CD4-positive, alpha-beta T cell (primary cell): ENCODE measurements at regions not wholly inside any gene's neighbourhood (a gene's known extent, or its start where the extent isn't known, plus 50 kb on each side); places are given as distances from the start of the nearest gene placed in this dataset.

Experiments
- ATAC-seq: fragments of 200-7000 bp; cut with Tn5 transposase; one replicate; pipeline ENCODE4 v1.10.0; 2022; ENCODE audit warnings: mild to moderate bottlenecking; ENCODE audit not compliant: poor library complexity
- CTCF ChIA-PET: fragments of 350-600 bp; sonication (Branson Sonifier 250); formaldehyde crosslinking; loops from one replicate; lab custom pipeline; 2021; ENCODE audit warnings: antibody characterized with exemption, inconsistent platforms; lab: Charles Lee
- POLR2A ChIA-PET: fragments of 350-600 bp; sonication (Branson Sonifier 250); formaldehyde crosslinking; loops from one replicate; lab custom pipeline; 2021; ENCODE audit warnings: antibody characterized with exemption, inconsistent platforms; lab: Charles Lee
- DNase-seq, 14 experiments: peaks; one replicate each; pipeline ENCODE4 v3.0.0-alpha.2; 2013 to 2020; ENCODE audit warnings: mixed read lengths in 2 of 14
- H3K27ac ChIP-seq, 2 donors: one replicate each; pipeline versions ENCODE4 v1.5.1 to v1.7.0; 2013; ENCODE audit warnings: low read length in 2 of 2, low read depth in 1 of 2, mild to moderate bottlenecking in 1 of 2
- H3K27me3 ChIP-seq, 2 experiments: 1 replicate in 1 of 2; 2 replicates in 1 of 2; pipeline versions ENCODE4 v1.6.1 to v1.7.0; 2013; ENCODE audit warnings: low read length in 2 of 2, control low read depth in 1 of 2, mild to moderate bottlenecking in 1 of 2, moderate library complexity in 1 of 2; ENCODE audit not compliant: insufficient read depth in 2 of 2, control insufficient read depth in 1 of 2
- H3K36me3 ChIP-seq: one replicate; pipeline ENCODE4 v1.6.1; 2013; ENCODE audit warnings: low read length, control low read depth; ENCODE audit not compliant: insufficient read depth
- H3K4me1 ChIP-seq: one replicate; pipeline ENCODE4 v1.6.1; 2013; ENCODE audit warnings: low read length, control low read depth; ENCODE audit not compliant: insufficient read depth
- H3K4me3 ChIP-seq: one replicate; pipeline ENCODE4 v1.5.1; 2013; ENCODE audit warnings: mild to moderate bottlenecking, low read length, moderate library complexity
- H3K9me3 ChIP-seq, 2 experiments: 1 replicate in 1 of 2; 2 replicates in 1 of 2; pipeline versions ENCODE4 v1.6.1 to v1.7.0; 2013; ENCODE audit warnings: low read length in 2 of 2, mild to moderate bottlenecking in 2 of 2, control low read depth in 1 of 2, moderate library complexity in 1 of 2; ENCODE audit not compliant: control insufficient read depth in 1 of 2, insufficient read depth in 1 of 2
- H3K27ac Mint-ChIP-seq: one replicate; pipeline ENCODE4 v1.8.0; 2020; ENCODE audit warnings: mixed read lengths
- H3K27me3 Mint-ChIP-seq: one replicate; pipeline ENCODE4 v1.8.0; 2021; ENCODE audit warnings: mixed read lengths
- H3K36me3 Mint-ChIP-seq: one replicate; pipeline ENCODE4 v1.8.0; 2021; ENCODE audit warnings: low read depth, mixed read lengths
- H3K4me1 Mint-ChIP-seq: one replicate; pipeline ENCODE4 v1.8.0; 2021; ENCODE audit warnings: low read depth, mixed read lengths
- H3K4me3 Mint-ChIP-seq: one replicate; pipeline ENCODE4 v1.8.0; 2020; ENCODE audit warnings: mild to moderate bottlenecking, mixed read lengths
- H3K9me3 Mint-ChIP-seq: one replicate; pipeline ENCODE4 v1.8.0; 2020; ENCODE audit warnings: mixed read lengths
- intact Hi-C, 2 experiments: fragments of 100-400 bp; cut with DNase I in 1 of 2; cut with micrococcal nuclease in 1 of 2; formaldehyde crosslinking; loops; one replicate each; pipeline versions ENCODE4 v1.15.1 to v1.9.0; 2023 to 2025; cut with DNase I, micrococcal nuclease
- TF ChIP-seq, protein P1 (sequence below): fragments of 200-600 bp; IDR thresholded peaks from one replicate; pipeline ENCODE4 v1.8.0; 2022; ENCODE audit warnings: antibody characterized with exemption, mild to moderate bottlenecking

DNA sequence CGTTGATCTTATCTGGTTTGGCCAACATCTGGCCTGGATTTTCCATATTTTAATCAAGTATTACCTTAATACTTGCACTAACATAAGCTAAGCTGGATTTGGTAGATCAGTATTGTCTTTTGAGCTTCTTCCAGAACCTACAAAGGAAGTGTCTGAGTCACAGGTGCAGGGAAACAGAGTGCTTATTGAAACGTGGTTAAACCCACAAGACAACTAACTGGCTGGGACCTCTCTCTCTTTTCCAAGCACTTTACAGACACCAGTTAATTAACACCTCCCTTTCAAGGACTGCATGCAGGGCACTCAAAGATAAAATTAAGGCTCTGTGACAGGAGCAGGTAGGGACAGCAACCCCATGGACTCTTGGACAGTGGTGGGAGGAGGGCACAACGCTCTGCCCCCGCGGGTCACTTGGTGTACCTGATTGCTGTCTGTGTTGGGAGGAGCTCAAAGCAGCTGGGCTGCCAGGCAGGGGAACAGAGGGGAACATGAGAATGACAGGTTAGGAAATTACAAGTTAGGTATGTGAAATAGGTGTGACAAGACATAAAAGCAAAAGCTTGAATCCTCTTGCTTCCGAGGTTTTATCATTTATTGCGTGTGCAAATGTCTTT lies 133.7 kb upstream of the MON1B start:
- H3K9me3 ChIP-seq = no peaks in the 10 kb centered on the region
- ChIA-PET CTCF (no interaction called here), POLR2A (no interaction called here)
- no peaks in the 10 kb centered on the region for H3K36me3 ChIP-seq
- Mint-ChIP-seq H3K4me1 (no peaks in the 10 kb centered on the region), H3K9me3 (peaks cover 6% of the 10 kb centered on the region), H3K27ac (no peak overlapping the region), H3K36me3 (no peaks in the 10 kb centered on the region), H3K4me3 (no peak overlapping the region), H3K27me3 (peaks cover 9% of the 10 kb centered on the region)
- TF ChIP-seq, protein P1, sequence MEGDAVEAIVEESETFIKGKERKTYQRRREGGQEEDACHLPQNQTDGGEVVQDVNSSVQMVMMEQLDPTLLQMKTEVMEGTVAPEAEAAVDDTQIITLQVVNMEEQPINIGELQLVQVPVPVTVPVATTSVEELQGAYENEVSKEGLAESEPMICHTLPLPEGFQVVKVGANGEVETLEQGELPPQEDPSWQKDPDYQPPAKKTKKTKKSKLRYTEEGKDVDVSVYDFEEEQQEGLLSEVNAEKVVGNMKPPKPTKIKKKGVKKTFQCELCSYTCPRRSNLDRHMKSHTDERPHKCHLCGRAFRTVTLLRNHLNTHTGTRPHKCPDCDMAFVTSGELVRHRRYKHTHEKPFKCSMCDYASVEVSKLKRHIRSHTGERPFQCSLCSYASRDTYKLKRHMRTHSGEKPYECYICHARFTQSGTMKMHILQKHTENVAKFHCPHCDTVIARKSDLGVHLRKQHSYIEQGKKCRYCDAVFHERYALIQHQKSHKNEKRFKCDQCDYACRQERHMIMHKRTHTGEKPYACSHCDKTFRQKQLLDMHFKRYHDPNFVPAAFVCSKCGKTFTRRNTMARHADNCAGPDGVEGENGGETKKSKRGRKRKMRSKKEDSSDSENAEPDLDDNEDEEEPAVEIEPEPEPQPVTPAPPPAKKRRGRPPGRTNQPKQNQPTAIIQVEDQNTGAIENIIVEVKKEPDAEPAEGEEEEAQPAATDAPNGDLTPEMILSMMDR = no peak
- no peaks in the 10 kb centered on the region for H3K4me1 ChIP-seq
- H3K27ac ChIP-seq = no peak overlapping the region
- no peaks in the 10 kb centered on the region for H3K27me3 ChIP-seq
- DNase-seq = no peak
- ATAC-seq = no peak
- no peak overlapping the region for H3K4me3 ChIP-seq
- intact Hi-C loops = no loop called here

DNA sequence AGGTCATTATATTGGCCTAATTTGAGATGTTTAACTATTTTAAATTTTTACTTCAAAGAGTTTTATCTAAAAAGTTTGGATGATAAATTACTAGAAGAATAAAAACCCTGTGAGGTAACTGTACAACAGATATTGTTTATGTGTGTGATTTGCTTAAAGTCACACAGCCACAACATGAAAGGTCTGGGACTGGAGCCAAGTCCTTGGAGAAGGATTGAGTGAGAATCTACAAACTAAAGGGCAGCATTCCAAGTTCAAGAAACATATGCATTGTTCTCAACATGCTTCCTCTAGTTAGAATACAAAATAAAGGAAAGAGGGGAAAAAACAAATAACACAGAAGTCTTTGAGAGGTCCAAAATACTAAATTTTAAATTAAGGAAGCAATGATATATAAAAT lies 131.5 kb upstream of the MON1B start:
- ChIA-PET CTCF (no interaction called here), POLR2A (no interaction called here)
- TF ChIP-seq, protein P1 = no peak

DNA sequence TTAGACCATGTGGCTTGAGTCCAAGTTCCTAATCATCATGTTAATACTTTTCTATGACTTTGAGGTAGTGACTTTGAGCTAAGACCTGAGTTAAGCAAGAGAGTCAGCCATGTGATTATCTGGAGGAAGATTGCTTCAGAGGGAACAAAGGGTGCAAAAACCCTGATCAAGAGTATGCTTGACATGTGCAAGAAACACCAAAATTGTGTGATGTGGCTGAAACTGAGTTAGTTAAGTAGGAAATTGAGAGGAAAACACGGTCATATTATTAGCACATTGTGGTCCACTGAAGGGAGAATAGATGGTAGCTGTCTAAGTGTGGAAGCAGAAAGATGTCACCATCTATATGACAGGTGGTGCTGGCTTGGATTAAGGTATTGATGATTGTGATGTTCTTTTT lies 130.4 kb upstream of the MON1B start:
- H3K27ac Mint-ChIP-seq = no peak overlapping the region
- no peaks in the 10 kb centered on the region for H3K27me3 ChIP-seq
- H3K36me3 ChIP-seq = no peaks in the 10 kb centered on the region
- H3K9me3 ChIP-seq = no peaks in the 10 kb centered on the region
- intact Hi-C loops = no loop called here
- ChIA-PET CTCF (no interaction called here), POLR2A (no interaction called here)
- H3K27ac ChIP-seq = no peak overlapping the region
- no peaks in the 10 kb centered on the region for H3K4me1 Mint-ChIP-seq
- H3K4me3 Mint-ChIP-seq = no peak overlapping the region
- no peaks in the 10 kb centered on the region for H3K4me1 ChIP-seq
- H3K27me3 Mint-ChIP-seq = peaks cover 9% of the 10 kb centered on the region
- H3K9me3 Mint-ChIP-seq = peaks cover 6% of the 10 kb centered on the region
- TF ChIP-seq, protein P1 = no peak
- H3K36me3 Mint-ChIP-seq = no peaks in the 10 kb centered on the region
- ATAC-seq = no peak
- no peak for DNase-seq
- H3K4me3 ChIP-seq = no peak overlapping the region

More for the DNA sequence above, 131.5 kb upstream of the MON1B start:
- Histone ChIP-seq H3K36me3 (no peaks in the 10 kb centered on the region), H3K4me1 (no peaks in the 10 kb centered on the region), H3K27me3 (no peaks in the 10 kb centered on the region), H3K4me3 (no peak overlapping the region), H3K27ac (no peak overlapping the region), H3K9me3 (no peaks in the 10 kb centered on the region)
- H3K9me3 Mint-ChIP-seq = peaks cover 6% of the 10 kb centered on the region
- intact Hi-C loops = no loop called here
- H3K27me3 Mint-ChIP-seq = peaks cover 10% of the 10 kb centered on the region
- DNase-seq (no peak), ATAC-seq (no peak)
- no peak overlapping the region for H3K27ac Mint-ChIP-seq
- no peaks in the 10 kb centered on the region for H3K4me1 Mint-ChIP-seq
- H3K4me3 Mint-ChIP-seq = no peak overlapping the region
- no peaks in the 10 kb centered on the region for H3K36me3 Mint-ChIP-seq
